ENCODE measurements at regions not wholly inside any gene's neighbourhood (a gene's known extent, or its start where the extent isn't known, plus 50 kb on each side); places are given as distances from the start of the nearest gene placed in this dataset.

GRCh38 chr5:107254902-107255234 is 415.9 kb downstream of the EFNA5 start:
- no peak for DNase-seq

- DNase-seq, result no peak
Measured at GRCh38 chr5:107254214-107254901, 416.4 kb downstream of the EFNA5 start.

GRCh38 chr5:107253246-107253645 is 417.5 kb downstream of the EFNA5 start:
- DNase-seq, result no peak

GRCh38 chr5:107251151-107251550 is 419.6 kb downstream of the EFNA5 start:
- DNase-seq, result no peak

- peak; percentile 58 for DNase-seq
Measured at GRCh38 chr5:107248066-107248695, 422.6 kb downstream of the EFNA5 start.

- no peak for DNase-seq
Measured at GRCh38 chr5:107247427-107247826, 423.3 kb downstream of the EFNA5 start.

- no peak for DNase-seq
Measured at GRCh38 chr5:107243220-107243579, 427.5 kb downstream of the EFNA5 start.

GRCh38 chr5:107242411-107243219 is 428.1 kb downstream of the EFNA5 start:
- DNase-seq, result no peak

GRCh38 chr5:107241841-107242240 is 428.9 kb downstream of the EFNA5 start:
- DNase-seq, result no peak

GRCh38 chr5:107235167-107235566 is 435.6 kb downstream of the EFNA5 start:
- DNase-seq, result no peak

- DNase-seq, result no peak
Measured at GRCh38 chr5:107232788-107233187, 437.9 kb downstream of the EFNA5 start.

- no peak for DNase-seq
Measured at GRCh38 chr5:107232293-107232692, 438.4 kb downstream of the EFNA5 start.

GRCh38 chr5:107231191-107231590 is 439.5 kb downstream of the EFNA5 start:
- no peak for DNase-seq

- no peak for DNase-seq
Measured at GRCh38 chr5:107230367-107230766, 440.4 kb downstream of the EFNA5 start.

GRCh38 chr5:107228226-107228625 is 442.5 kb downstream of the EFNA5 start:
- no peak for DNase-seq

GRCh38 chr5:107224272-107224671 is 446.5 kb downstream of the EFNA5 start:
- DNase-seq, result no peak

GRCh38 chr5:107223066-107223465 is 447.7 kb downstream of the EFNA5 start:
- DNase-seq, result peak; percentile 34

GRCh38 chr5:107219993-107220392 is 450.7 kb downstream of the EFNA5 start:
- no peak for DNase-seq

GRCh38 chr5:107218457-107219193 is 452.1 kb downstream of the EFNA5 start:
- DNase-seq, result no peak

GRCh38 chr5:107217721-107218130 is 453.0 kb downstream of the EFNA5 start:
- no peak for DNase-seq

GRCh38 chr5:107216587-107216986 is 454.1 kb downstream of the EFNA5 start:
- no peak for DNase-seq

GRCh38 chr5:107215611-107216010 is 455.1 kb downstream of the EFNA5 start:
- no peak for DNase-seq

- DNase-seq, result peak; percentile 52
Measured at GRCh38 chr5:107213025-107213424, 457.7 kb downstream of the EFNA5 start.

Data from eye (tissue), 1 donor.